K562 (cell line): ENCODE measurements at regions not wholly inside any gene's neighbourhood (a gene's known extent, or its start where the extent isn't known, plus 50 kb on each side); places are given as distances from the start of the nearest gene placed in this dataset.

Experiments
- CC2D1A ChIP-seq: fragments of 450-650 bp; IDR thresholded peaks from 2 replicates; pipeline ENCODE4 v1.6.1; 2017; ENCODE audit warnings: mild to moderate bottlenecking
- ELF1 ChIP-seq: fragments of 200-800 bp; sonication (Bioruptor generic); IDR thresholded peaks from 2 replicates; pipeline ENCODE4 v1.6.1; 2016; ENCODE audit warnings: missing genetic modification characterization, missing compliant biosample characterization
- ELF4 ChIP-seq: fragments of 450-650 bp; formaldehyde crosslinking; IDR thresholded peaks from 2 replicates; pipeline ENCODE4 v1.4.0; 2022; ENCODE audit warnings: missing genetic modification characterization
- NRF1 ChIP-seq, 2 experiments: fragments of 450-650 bp; IDR thresholded peaks in 1 of 2; conservative IDR thresholded peaks in 1 of 2; 2 replicates each; pipeline ENCODE4 v1.6.1; 2014; ENCODE audit warnings: mild to moderate bottlenecking in 2 of 2
- POLR2A ChIP-seq: fragments of 450-650 bp; conservative IDR thresholded peaks from 2 replicates; pipeline ENCODE4 v1.6.1; 2016
- RAD21 ChIP-seq, 2 experiments: fragments of 250-450 bp in 1 of 2; fragments of 450-650 bp in 1 of 2; sonication (Bioruptor Pico) in 1 of 2; formaldehyde crosslinking in 1 of 2; IDR thresholded peaks in 1 of 2; conservative IDR thresholded peaks in 1 of 2; 2 replicates each; pipeline versions ENCODE4 v1.4.0 to v1.8.0; 2020 to 2022; ENCODE audit warnings: mild to moderate bottlenecking in 2 of 2, moderate library complexity in 1 of 2
- ZFP1 ChIP-seq: fragments of 450-650 bp; formaldehyde crosslinking; IDR thresholded peaks from 2 replicates; pipeline ENCODE4 v1.4.0; 2020; ENCODE audit warnings: mild to moderate bottlenecking, mixed read lengths
- ZNF431 ChIP-seq: sonication (generic); formaldehyde crosslinking; IDR thresholded peaks from 2 replicates; pipeline ENCODE4 v1.8.0; 2022; ENCODE audit warnings: mild to moderate bottlenecking, missing genetic modification reagents
- TF ChIP-seq, protein P1 (sequence below): sonication (generic); formaldehyde crosslinking; IDR thresholded peaks from 2 replicates; pipeline ENCODE4 v1.8.1; 2022; ENCODE audit warnings: missing genetic modification reagents
- TF ChIP-seq, protein P2 (sequence below), 2 experiments: fragments of 450-650 bp in 1 of 2; sonication (generic) in 1 of 2; formaldehyde crosslinking; conservative IDR thresholded peaks; 2 replicates each; pipeline versions ENCODE4 v1.4.0 to v1.8.1; 2020 to 2022; ENCODE audit warnings: mild to moderate bottlenecking in 1 of 2, missing genetic modification reagents in 1 of 2
- TF ChIP-seq, protein P3 (sequence below): fragments of 200-800 bp; sonication (Bioruptor generic); IDR thresholded peaks from 2 replicates; pipeline ENCODE4 v1.6.1; 2017; ENCODE audit warnings: missing genetic modification characterization, missing compliant biosample characterization
- TF ChIP-seq, protein P4 (sequence below): IDR thresholded peaks from 3 replicates; pipeline ENCODE4 v1.6.1; 2011; ENCODE audit warnings: borderline replicate concordance, mild to moderate bottlenecking, moderate library complexity; ENCODE audit not compliant: insufficient read length; ENCODE audit errors: extremely low read depth
- TF ChIP-seq, protein P5 (sequence below): fragments of 450-650 bp; IDR thresholded peaks from 2 replicates; pipeline ENCODE4 v1.6.1; 2016; ENCODE audit warnings: antibody characterized with exemption

DNA sequence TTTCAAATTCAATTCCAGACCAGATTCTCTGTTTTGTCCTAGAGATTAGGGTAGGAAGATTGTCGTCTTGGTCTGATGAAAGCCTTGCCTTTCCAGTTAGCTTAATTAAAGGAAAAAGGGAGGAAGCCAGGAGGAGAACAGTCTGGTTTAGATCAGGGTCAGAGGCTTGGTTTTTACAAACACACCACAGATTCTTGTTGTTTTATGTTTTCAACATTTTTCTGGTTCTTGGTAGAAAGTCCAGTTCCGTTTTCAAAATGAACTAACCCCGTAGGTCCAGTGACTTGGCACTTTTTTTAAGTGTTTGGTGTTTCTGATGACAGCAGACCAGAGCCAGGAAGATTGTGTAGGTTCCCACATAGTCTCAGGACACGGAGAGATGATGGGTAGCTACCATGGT lies 167.1 kb upstream of the INHBA start:
- TF ChIP-seq, protein P1, sequence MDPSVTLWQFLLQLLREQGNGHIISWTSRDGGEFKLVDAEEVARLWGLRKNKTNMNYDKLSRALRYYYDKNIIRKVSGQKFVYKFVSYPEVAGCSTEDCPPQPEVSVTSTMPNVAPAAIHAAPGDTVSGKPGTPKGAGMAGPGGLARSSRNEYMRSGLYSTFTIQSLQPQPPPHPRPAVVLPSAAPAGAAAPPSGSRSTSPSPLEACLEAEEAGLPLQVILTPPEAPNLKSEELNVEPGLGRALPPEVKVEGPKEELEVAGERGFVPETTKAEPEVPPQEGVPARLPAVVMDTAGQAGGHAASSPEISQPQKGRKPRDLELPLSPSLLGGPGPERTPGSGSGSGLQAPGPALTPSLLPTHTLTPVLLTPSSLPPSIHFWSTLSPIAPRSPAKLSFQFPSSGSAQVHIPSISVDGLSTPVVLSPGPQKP (CRISPR knock-in tag), result no peak
- no peak for TF ChIP-seq RAD21 (CRISPR knock-in tag; conservative IDR thresholded peaks at IDR 0.05 in 1 of 2, IDR thresholded peaks at IDR 0.05 in 1 of 2)
- TF ChIP-seq, protein P2, sequence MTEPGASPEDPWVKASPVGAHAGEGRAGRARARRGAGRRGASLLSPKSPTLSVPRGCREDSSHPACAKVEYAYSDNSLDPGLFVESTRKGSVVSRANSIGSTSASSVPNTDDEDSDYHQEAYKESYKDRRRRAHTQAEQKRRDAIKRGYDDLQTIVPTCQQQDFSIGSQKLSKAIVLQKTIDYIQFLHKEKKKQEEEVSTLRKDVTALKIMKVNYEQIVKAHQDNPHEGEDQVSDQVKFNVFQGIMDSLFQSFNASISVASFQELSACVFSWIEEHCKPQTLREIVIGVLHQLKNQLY (CRISPR knock-in tag; conservative IDR thresholded peaks at IDR 0.05), result no peak
- TF ChIP-seq NRF1 (conservative IDR thresholded peaks at IDR 0.05 in 1 of 2, IDR thresholded peaks at IDR 0.05 in 1 of 2), result no peak
- TF ChIP-seq, protein P3, sequence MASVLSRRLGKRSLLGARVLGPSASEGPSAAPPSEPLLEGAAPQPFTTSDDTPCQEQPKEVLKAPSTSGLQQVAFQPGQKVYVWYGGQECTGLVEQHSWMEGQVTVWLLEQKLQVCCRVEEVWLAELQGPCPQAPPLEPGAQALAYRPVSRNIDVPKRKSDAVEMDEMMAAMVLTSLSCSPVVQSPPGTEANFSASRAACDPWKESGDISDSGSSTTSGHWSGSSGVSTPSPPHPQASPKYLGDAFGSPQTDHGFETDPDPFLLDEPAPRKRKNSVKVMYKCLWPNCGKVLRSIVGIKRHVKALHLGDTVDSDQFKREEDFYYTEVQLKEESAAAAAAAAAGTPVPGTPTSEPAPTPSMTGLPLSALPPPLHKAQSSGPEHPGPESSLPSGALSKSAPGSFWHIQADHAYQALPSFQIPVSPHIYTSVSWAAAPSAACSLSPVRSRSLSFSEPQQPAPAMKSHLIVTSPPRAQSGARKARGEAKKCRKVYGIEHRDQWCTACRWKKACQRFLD, result no peak
- TF ChIP-seq POLR2A, result no peak
- TF ChIP-seq, protein P4, sequence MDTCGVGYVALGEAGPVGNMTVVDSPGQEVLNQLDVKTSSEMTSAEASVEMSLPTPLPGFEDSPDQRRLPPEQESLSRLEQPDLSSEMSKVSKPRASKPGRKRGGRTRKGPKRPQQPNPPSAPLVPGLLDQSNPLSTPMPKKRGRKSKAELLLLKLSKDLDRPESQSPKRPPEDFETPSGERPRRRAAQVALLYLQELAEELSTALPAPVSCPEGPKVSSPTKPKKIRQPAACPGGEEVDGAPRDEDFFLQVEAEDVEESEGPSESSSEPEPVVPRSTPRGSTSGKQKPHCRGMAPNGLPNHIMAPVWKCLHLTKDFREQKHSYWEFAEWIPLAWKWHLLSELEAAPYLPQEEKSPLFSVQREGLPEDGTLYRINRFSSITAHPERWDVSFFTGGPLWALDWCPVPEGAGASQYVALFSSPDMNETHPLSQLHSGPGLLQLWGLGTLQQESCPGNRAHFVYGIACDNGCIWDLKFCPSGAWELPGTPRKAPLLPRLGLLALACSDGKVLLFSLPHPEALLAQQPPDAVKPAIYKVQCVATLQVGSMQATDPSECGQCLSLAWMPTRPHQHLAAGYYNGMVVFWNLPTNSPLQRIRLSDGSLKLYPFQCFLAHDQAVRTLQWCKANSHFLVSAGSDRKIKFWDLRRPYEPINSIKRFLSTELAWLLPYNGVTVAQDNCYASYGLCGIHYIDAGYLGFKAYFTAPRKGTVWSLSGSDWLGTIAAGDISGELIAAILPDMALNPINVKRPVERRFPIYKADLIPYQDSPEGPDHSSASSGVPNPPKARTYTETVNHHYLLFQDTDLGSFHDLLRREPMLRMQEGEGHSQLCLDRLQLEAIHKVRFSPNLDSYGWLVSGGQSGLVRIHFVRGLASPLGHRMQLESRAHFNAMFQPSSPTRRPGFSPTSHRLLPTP, result no peak
- TF ChIP-seq, protein P5, sequence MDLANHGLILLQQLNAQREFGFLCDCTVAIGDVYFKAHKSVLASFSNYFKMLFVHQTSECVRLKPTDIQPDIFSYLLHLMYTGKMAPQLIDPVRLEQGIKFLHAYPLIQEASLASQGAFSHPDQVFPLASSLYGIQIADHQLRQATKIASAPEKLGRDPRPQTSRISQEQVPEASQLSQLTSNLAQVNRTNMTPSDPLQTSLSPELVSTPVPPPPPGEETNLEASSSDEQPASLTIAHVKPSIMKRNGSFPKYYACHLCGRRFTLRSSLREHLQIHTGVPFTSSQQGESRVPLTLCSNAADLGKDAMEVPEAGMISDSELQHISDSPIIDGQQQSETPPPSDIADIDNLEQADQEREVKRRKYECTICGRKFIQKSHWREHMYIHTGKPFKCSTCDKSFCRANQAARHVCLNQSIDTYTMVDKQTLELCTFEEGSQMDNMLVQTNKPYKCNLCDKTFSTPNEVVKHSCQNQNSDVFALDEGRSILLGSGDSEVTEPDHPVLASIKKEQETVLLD, result no peak
- no peak for TF ChIP-seq ELF4 (CRISPR knock-in tag)
- no peak for TF ChIP-seq ZFP1
- no peak for TF ChIP-seq ELF1 (tag)
- TF ChIP-seq CC2D1A, result no peak
- TF ChIP-seq ZNF431 (CRISPR knock-in tag), result no peak
